Esophagus squamous epithelium (tissue), 5 donors: ENCODE measurements at regions not wholly inside any gene's neighbourhood (a gene's known extent, or its start where the extent isn't known, plus 50 kb on each side); places are given as distances from the start of the nearest gene placed in this dataset.

Experiments
- DNase-seq: peaks from one replicate; lab custom pipeline; 2025; lab: John Stamatoyannopoulos, UW
- H3K27ac ChIP-seq, 4 donors: fragments of 200-600 bp; sonication (generic); one replicate each; pipeline ENCODE4 v1.5.1; 2016 to 2019; ENCODE audit warnings: mild to moderate bottlenecking in 1 of 4
- H3K27me3 ChIP-seq, 4 donors: fragments of 200-600 bp; sonication (generic); 1 replicate in 3 of 4; 2 replicates in 1 of 4; pipeline versions ENCODE4 v1.5.1 to v1.6.0; 2017 to 2021; ENCODE audit warnings: antibody characterized with exemption in 1 of 4
- H3K36me3 ChIP-seq, 3 donors: fragments of 200-600 bp; sonication (generic); one replicate each; pipeline ENCODE4 v1.5.1; 2016 to 2019
- H3K4me1 ChIP-seq, 3 donors: fragments of 200-600 bp; sonication (generic); one replicate each; pipeline ENCODE4 v1.5.1; 2017 to 2019
- H3K4me3 ChIP-seq, 4 donors: fragments of 200-600 bp; sonication (generic); 1 replicate in 3 of 4; 2 replicates in 1 of 4; pipeline ENCODE4 v1.5.1; 2016 to 2019; ENCODE audit warnings: mild to moderate bottlenecking in 2 of 4, moderate library complexity in 1 of 4
- H3K9me3 ChIP-seq, 3 donors: fragments of 200-600 bp; sonication (generic); one replicate each; pipeline ENCODE4 v1.5.1; 2016 to 2019
- POLR2A ChIP-seq, 4 donors: fragments of 450-650 bp; IDR thresholded peaks; one replicate each; pipeline ENCODE4 v1.6.1; 2017; ENCODE audit warnings: antibody characterized with exemption in 4 of 4, mild to moderate bottlenecking in 4 of 4, moderate library complexity in 3 of 4
- WGBS, 2 donors: methylation state at CpG; one replicate each; pipeline ENCODE4 v1.1.5; 2018; 5-methylcytosine and 5-hydroxymethylcytosine counted together
- intact Hi-C: fragments of 100-400 bp; cut with DNase I; formaldehyde crosslinking; loops from one replicate; pipeline ENCODE4 v1.15.0; 2022
- TF ChIP-seq, protein P1 (sequence below), 6 experiments: fragments of 450-650 bp in 4 of 6; fragments of 200-600 bp in 2 of 6; sonication (generic) in 2 of 6; IDR thresholded peaks; one replicate each; pipeline ENCODE4 v1.5.1; 2016 to 2019; ENCODE audit warnings: antibody characterized with exemption in 6 of 6, mild to moderate bottlenecking in 4 of 6, moderate library complexity in 4 of 6
- donor health status: DM: yes; HTN: yes; CAD: no.

DNA sequence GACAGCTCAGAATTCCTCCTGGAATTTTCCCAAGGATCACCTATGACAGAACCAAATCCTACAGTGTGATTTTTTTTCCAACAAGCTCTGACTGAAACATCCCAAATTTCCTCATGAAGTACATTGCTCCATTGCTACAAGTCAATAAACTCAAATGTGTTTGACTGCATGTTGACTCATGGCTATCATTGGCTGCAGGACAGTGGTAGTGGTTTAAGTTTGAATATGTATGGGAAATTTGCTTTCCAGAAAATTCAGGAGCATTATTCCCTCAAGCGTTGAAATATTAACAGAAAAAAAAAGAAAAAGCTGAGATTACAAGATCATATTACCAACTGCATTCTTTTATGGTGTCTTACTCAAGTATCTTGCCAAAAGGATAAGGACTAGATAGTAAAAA is 402.8 kb upstream of the DSEL start:
- Histone ChIP-seq H3K27ac (no peak overlapping the region), H3K4me1 (no peaks in the 10 kb centered on the region), H3K4me3 (no peak overlapping the region), H3K36me3 (no peaks in the 10 kb centered on the region), H3K9me3 (no peaks in the 10 kb centered on the region), H3K27me3 (no peaks in the 10 kb centered on the region)
- intact Hi-C loops, result no loop called here
- WGBS, 2 donors, result 92 to 93% methylated on average over 1 of the region's 1 CpG
- no peak for DNase-seq
- TF ChIP-seq POLR2A (IDR thresholded peaks at IDR 0.05), result no peak
- TF ChIP-seq, protein P1, sequence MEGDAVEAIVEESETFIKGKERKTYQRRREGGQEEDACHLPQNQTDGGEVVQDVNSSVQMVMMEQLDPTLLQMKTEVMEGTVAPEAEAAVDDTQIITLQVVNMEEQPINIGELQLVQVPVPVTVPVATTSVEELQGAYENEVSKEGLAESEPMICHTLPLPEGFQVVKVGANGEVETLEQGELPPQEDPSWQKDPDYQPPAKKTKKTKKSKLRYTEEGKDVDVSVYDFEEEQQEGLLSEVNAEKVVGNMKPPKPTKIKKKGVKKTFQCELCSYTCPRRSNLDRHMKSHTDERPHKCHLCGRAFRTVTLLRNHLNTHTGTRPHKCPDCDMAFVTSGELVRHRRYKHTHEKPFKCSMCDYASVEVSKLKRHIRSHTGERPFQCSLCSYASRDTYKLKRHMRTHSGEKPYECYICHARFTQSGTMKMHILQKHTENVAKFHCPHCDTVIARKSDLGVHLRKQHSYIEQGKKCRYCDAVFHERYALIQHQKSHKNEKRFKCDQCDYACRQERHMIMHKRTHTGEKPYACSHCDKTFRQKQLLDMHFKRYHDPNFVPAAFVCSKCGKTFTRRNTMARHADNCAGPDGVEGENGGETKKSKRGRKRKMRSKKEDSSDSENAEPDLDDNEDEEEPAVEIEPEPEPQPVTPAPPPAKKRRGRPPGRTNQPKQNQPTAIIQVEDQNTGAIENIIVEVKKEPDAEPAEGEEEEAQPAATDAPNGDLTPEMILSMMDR (IDR thresholded peaks at IDR 0.05), result no peak

DNA sequence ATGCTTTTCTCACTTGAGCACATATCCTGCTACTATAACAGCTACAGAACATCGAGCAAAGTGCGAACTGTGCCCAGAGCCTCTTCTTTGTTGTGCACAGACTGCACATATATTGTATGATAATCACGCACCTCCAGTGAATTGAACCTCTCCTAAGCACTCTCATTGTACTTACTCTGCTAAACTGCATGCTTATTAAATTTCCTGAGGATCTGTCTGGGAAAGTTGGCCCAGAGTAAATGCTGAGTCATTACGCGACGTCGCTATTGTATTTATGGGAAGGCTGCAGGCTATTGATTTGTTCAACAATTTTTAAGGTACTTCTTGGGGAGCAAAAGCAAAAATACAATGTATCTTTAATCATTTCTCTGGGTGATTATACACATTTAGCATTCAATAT is 399.6 kb upstream of the DSEL start:
- WGBS, 2 donors, result 57 to 59% methylated on average over 7 of the region's 7 CpGs
- no peaks in the 10 kb centered on the region for H3K9me3 ChIP-seq
- no peaks in the 10 kb centered on the region for H3K36me3 ChIP-seq
- intact Hi-C loops, result no loop called here
- no peak overlapping the region for H3K27ac ChIP-seq
- no peaks in the 10 kb centered on the region for H3K4me1 ChIP-seq
- DNase-seq, result no peak
- TF ChIP-seq, protein P1 (IDR thresholded peaks at IDR 0.05), result no peak
- TF ChIP-seq POLR2A (IDR thresholded peaks at IDR 0.05), result no peak
- H3K4me3 ChIP-seq, result no peak overlapping the region
- no peaks in the 10 kb centered on the region for H3K27me3 ChIP-seq

DNA sequence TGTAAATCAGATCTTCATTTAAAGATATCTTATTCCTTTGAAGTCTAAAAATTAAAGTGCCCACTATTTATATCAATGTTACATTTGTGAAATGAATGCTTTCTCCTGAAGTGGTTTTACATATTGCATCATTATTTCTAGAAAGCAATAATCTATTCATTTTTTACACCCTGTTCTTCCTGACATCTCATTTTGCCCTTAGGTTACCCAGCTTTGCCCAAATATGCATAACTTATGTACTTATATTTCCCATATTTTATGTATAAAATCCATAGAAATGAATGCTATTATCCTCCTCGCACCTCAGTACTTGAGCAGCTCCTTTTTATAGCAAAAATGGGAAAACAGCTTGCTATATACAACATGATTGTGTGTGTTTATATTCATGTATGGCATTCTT is 396.5 kb upstream of the DSEL start:
- WGBS, 2 donors, result 30 to 46% methylated on average over 1 of the region's 1 CpG
- Histone ChIP-seq H3K27ac (no peak overlapping the region), H3K27me3 (no peaks in the 10 kb centered on the region), H3K4me1 (no peaks in the 10 kb centered on the region), H3K4me3 (no peak overlapping the region), H3K36me3 (no peaks in the 10 kb centered on the region), H3K9me3 (no peaks in the 10 kb centered on the region)
- TF ChIP-seq, protein P1 (IDR thresholded peaks at IDR 0.05), result no peak
- no peak for TF ChIP-seq POLR2A (IDR thresholded peaks at IDR 0.05)
- intact Hi-C loops, result no loop called here
- no peak for DNase-seq

DNA sequence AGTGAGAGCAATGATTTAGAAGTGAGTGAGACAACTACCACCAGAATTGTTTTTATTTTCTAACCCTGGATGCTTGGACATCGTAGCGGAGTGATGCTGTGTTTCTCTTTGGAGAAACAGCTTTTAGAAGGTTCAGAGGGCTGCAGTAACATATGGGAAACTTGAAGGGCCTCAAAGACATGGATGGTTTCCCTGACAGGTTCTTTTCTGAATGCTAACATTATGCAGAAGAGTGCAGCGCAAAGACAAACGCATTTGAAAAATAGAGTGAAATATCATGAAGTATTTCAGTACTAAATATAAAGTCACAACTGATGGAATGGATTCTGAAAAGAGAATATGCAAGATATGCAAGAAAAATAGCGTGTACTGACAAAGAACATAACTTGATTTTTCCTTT is 385.1 kb upstream of the DSEL start:
- no peak for TF ChIP-seq POLR2A (IDR thresholded peaks at IDR 0.05)
- TF ChIP-seq, protein P1 (IDR thresholded peaks at IDR 0.05), result no peak
- Histone ChIP-seq H3K27ac (no peak overlapping the region), H3K4me3 (no peak overlapping the region), H3K36me3 (no peaks in the 10 kb centered on the region), H3K9me3 (no peaks in the 10 kb centered on the region), H3K4me1 (no peaks in the 10 kb centered on the region), H3K27me3 (no peaks in the 10 kb centered on the region)
- WGBS, 2 donors, result 75 to 82% methylated on average over 5 of the region's 5 CpGs
- intact Hi-C loops, result no loop called here
- DNase-seq, result no peak

DNA sequence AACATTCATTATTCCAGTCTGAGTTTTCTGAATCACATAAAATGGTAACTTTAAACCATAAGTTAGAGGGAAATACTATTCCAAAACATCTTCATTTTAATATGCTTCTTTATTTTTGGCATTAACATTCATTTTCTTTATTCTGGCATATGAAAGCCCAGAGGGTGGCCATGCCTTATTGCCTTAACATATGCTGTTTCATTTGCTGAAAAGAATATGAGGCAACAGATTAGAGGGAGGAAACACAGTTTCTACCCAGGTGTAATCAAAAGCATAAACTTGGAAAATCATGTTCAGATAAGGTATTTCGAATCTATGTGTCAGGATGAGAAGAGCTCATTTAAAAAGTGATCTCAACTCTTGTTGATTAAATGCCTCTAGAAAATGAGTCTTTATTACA is 379.9 kb upstream of the DSEL start:
- intact Hi-C loops, result no loop called here
- H3K4me3 ChIP-seq, result no peak overlapping the region
- H3K27ac ChIP-seq, result no peak overlapping the region
- no peaks in the 10 kb centered on the region for H3K27me3 ChIP-seq
- H3K9me3 ChIP-seq, result no peaks in the 10 kb centered on the region
- DNase-seq, result no peak
- H3K36me3 ChIP-seq, result no peaks in the 10 kb centered on the region
- 50 to 57% methylated on average over 1 of the region's 1 CpG for WGBS, 2 donors
- no peaks in the 10 kb centered on the region for H3K4me1 ChIP-seq
- no peak for TF ChIP-seq POLR2A (IDR thresholded peaks at IDR 0.05)
- TF ChIP-seq, protein P1 (IDR thresholded peaks at IDR 0.05), result no peak
